ENCODE measurements at regions not wholly inside any gene's neighbourhood (a gene's known extent, or its start where the extent isn't known, plus 50 kb on each side); places are given as distances from the start of the nearest gene placed in this dataset.

DNA sequence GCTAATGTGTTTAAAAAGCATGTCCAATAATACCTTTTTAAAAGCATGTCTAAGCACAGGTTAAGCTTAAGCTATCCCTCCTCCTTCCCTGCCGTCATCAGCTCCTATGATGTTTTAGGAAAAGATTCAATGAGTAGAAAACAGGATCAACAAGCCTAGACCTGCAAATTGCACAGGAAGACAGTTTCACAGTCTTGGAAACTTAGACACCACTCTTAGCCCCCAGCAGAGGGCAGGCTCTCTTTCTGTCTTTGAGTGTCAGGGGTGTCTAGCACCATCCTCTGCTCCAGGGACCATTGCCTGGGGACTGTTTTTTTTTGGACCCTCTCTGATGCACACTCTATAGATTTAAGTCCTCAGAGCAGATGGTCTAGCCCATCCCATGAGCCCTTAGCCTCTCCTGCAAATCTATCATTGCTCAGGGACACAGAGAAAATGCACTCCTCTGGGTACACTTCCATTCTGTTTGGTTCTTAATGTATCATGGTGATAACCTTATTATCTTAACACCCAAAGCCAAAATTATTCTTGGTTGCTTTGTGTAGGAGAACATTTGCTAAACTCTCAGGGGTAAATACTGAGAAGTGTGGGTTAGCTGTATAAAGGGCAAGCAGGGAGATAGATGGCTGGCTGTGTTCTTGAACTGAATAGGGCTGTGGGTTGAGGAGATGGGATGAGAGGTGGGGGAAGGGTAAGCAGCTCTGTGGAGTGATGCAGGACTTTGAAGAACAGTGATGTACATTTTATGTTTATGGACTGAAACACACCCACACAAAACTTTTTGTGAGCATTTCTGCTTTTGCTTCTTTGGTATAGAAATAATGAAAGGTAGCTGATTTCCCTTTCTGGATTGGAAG is 259.9 kb upstream of the DDHD1 start:
- no peaks in the 10 kb centered on the region for H3K9me3 ChIP-seq
- no peak for DNase-seq
- H3K4me3 ChIP-seq, result no peak overlapping the region
- TF ChIP-seq, protein P1, sequence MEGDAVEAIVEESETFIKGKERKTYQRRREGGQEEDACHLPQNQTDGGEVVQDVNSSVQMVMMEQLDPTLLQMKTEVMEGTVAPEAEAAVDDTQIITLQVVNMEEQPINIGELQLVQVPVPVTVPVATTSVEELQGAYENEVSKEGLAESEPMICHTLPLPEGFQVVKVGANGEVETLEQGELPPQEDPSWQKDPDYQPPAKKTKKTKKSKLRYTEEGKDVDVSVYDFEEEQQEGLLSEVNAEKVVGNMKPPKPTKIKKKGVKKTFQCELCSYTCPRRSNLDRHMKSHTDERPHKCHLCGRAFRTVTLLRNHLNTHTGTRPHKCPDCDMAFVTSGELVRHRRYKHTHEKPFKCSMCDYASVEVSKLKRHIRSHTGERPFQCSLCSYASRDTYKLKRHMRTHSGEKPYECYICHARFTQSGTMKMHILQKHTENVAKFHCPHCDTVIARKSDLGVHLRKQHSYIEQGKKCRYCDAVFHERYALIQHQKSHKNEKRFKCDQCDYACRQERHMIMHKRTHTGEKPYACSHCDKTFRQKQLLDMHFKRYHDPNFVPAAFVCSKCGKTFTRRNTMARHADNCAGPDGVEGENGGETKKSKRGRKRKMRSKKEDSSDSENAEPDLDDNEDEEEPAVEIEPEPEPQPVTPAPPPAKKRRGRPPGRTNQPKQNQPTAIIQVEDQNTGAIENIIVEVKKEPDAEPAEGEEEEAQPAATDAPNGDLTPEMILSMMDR (IDR thresholded peaks at IDR 0.05), result no peak
- TF ChIP-seq POLR2A (IDR thresholded peaks at IDR 0.05), result no peak
- TF ChIP-seq EP300 (IDR thresholded peaks at IDR 0.05), result no peak
- no peaks in the 10 kb centered on the region for H3K36me3 ChIP-seq
- no peaks in the 10 kb centered on the region for H3K4me1 ChIP-seq (ENCODE audit: insufficient read depth)
- intact Hi-C loops (cut with DNase I), result no loop called here
- no peaks in the 10 kb centered on the region for H3K27me3 ChIP-seq
- WGBS, 3 donors, result 79 to 97% (median 91%) methylated on average over 1 of the region's 1 CpG
- H3K27ac ChIP-seq, result no peak overlapping the region

DNA sequence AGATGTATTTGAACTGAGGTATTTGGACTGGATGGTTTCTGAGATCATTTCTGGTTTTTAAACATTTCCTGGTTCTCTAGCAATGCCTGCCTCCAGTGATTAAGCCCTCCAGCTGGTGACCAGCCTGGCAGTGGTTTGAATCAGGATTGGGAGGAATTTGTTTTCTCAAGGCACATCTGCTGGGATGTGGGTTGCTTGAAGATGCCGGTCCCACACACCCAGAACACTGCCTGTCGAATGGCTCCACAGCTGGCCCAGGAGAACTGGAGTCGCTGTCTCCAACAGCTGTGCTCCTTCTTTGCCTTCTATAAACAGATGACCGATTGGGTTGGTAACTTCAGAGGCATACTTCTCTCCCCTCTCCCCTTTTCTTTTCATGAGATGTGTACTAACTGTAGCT is 258.0 kb upstream of the DDHD1 start:
- no peaks in the 10 kb centered on the region for H3K9me3 ChIP-seq
- 3 to 24% (median 8%) methylated on average over 4 of the region's 4 CpGs for WGBS, 3 donors

DNA sequence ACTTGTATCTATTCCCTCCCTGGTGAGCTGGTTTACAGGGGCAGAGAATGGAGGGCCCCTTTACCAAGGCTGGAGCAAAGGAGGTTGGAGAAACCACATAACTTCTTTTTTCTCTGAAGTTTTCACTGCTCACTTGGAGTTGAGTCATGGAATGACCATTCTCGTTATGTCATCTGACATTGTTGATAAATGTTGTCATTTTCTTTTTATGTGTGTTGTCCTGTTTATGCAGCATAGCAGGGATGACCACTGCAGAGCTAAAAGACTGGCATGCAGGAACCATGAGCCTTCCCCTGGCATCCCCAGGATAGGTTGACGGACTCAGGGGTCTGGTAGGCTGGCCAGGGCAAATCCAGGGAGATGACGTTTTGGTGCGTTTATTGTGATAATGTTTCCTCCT is 256.8 kb upstream of the DDHD1 start:
- intact Hi-C loops (cut with DNase I), result no loop called here
- 70 to 75% (median 74%) methylated on average over 4 of the region's 4 CpGs for WGBS, 3 donors
- TF ChIP-seq, protein P1 (IDR thresholded peaks at IDR 0.05), result no peak
- TF ChIP-seq POLR2A (IDR thresholded peaks at IDR 0.05) (no peak), EP300 (IDR thresholded peaks at IDR 0.05) (no peak)

More for the DNA sequence above, 258.0 kb upstream of the DDHD1 start:
- H3K4me1 ChIP-seq (ENCODE audit: insufficient read depth), result no peaks in the 10 kb centered on the region
- TF ChIP-seq, protein P1 (IDR thresholded peaks at IDR 0.05), result no peak
- TF ChIP-seq EP300 (IDR thresholded peaks at IDR 0.05), result no peak
- no peak for TF ChIP-seq POLR2A (IDR thresholded peaks at IDR 0.05)
- intact Hi-C loops (cut with DNase I), result no loop called here
- DNase-seq, result no peak
- H3K27me3 ChIP-seq, result no peaks in the 10 kb centered on the region
- no peaks in the 10 kb centered on the region for H3K36me3 ChIP-seq
- H3K4me3 ChIP-seq, result no peak overlapping the region
- H3K27ac ChIP-seq, result no peak overlapping the region

DNA sequence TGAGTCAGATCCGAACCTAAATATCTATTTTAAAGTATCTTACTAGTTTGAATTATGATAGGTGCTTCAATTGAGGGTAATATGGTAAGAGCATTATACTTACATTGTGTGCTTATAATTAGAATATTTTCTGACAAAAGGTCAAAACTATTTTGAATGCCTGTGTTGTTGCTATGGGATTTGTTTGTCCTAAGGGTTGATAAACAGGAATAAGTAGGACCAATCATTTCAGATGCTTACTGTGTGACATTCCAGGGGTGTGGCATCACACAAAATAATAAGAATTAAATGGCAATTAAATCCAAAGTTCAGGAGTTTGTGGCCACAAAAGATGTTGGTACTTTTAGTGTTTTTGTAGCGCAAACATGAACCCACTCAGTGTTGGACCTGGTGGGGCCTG is 256.2 kb upstream of the DDHD1 start:
- intact Hi-C loops (cut with DNase I), result no loop called here
- Histone ChIP-seq H3K9me3 (no peaks in the 10 kb centered on the region), H3K36me3 (no peaks in the 10 kb centered on the region), H3K27me3 (no peaks in the 10 kb centered on the region), H3K27ac (no peak overlapping the region), H3K4me1 (ENCODE audit: insufficient read depth) (no peaks in the 10 kb centered on the region), H3K4me3 (no peak overlapping the region)
- TF ChIP-seq EP300 (IDR thresholded peaks at IDR 0.05) (no peak), POLR2A (IDR thresholded peaks at IDR 0.05) (no peak)
- TF ChIP-seq, protein P1 (IDR thresholded peaks at IDR 0.05), result no peak
- no peak for DNase-seq
- 77 to 91% (median 84%) methylated on average over 2 of the region's 2 CpGs for WGBS, 3 donors

More for the DNA sequence above, 256.8 kb upstream of the DDHD1 start:
- no peak for DNase-seq
- no peaks in the 10 kb centered on the region for H3K27me3 ChIP-seq
- no peaks in the 10 kb centered on the region for H3K4me1 ChIP-seq (ENCODE audit: insufficient read depth)
- no peak overlapping the region for H3K4me3 ChIP-seq
- H3K9me3 ChIP-seq, result no peaks in the 10 kb centered on the region
- H3K27ac ChIP-seq, result no peak overlapping the region
- H3K36me3 ChIP-seq, result no peaks in the 10 kb centered on the region

Data from ovary (tissue), 7 donors.